Non-pigmented ciliary epithelial cell (primary cell): ENCODE measurements at regions not wholly inside any gene's neighbourhood (a gene's known extent, or its start where the extent isn't known, plus 50 kb on each side); places are given as distances from the start of the nearest gene placed in this dataset.
"Not testable (repeated sequence)": the region's sequence is repeated elsewhere in the genome, so short reads cannot be mapped to it uniquely, and the experiment has no call there.

ENCODE experiments used
- DNase-seq: peaks from one replicate; pipeline ENCODE4 v3.0.0-alpha.2; 2010; ENCODE audit warnings: low read depth

GRCh38 chr9:119917175-119917574, 547.9 kb upstream of the BRINP1 start:
- DNase-seq = no peak

- DNase-seq = no peak
These were observed 537.8 kb upstream of the BRINP1 start for GRCh38 chr9:119907056-119907455.

- DNase-seq = no peak
These were observed 536.5 kb upstream of the BRINP1 start for GRCh38 chr9:119905724-119906123.

- DNase-seq = no peak
These were observed 534.6 kb upstream of the BRINP1 start for GRCh38 chr9:119903851-119904250.

- DNase-seq = no peak
These were observed 533.4 kb upstream of the BRINP1 start for GRCh38 chr9:119902611-119903010.

GRCh38 chr9:119898316-119898715, 529.1 kb upstream of the BRINP1 start:
- DNase-seq = no peak

- DNase-seq = no peak
These were observed 515.2 kb upstream of the BRINP1 start for GRCh38 chr9:119884438-119884837.

GRCh38 chr9:119881898-119882297, 512.7 kb upstream of the BRINP1 start:
- no peak for DNase-seq

- DNase-seq = no peak
These were observed 511.1 kb upstream of the BRINP1 start for GRCh38 chr9:119880361-119880760.

GRCh38 chr9:119877306-119877705, 508.1 kb upstream of the BRINP1 start:
- DNase-seq = no peak

GRCh38 chr9:119873877-119874276, 504.6 kb upstream of the BRINP1 start:
- DNase-seq = no peak

GRCh38 chr9:119870251-119870650, 501.0 kb upstream of the BRINP1 start:
- DNase-seq = not testable (repeated sequence)

GRCh38 chr9:119868694-119869093, 499.5 kb upstream of the BRINP1 start:
- DNase-seq = no peak

GRCh38 chr9:119861842-119862241, 492.6 kb upstream of the BRINP1 start:
- DNase-seq = no peak

GRCh38 chr9:119859128-119859527, 489.9 kb upstream of the BRINP1 start:
- DNase-seq = no peak

GRCh38 chr9:119853126-119853525, 483.9 kb upstream of the BRINP1 start:
- DNase-seq = no peak

- no peak for DNase-seq
These were observed 483.2 kb upstream of the BRINP1 start for GRCh38 chr9:119852390-119852789.

GRCh38 chr9:119844431-119844830, 475.2 kb upstream of the BRINP1 start:
- DNase-seq = no peak

- DNase-seq = no peak
These were observed 471.8 kb upstream of the BRINP1 start for GRCh38 chr9:119841016-119841415.

GRCh38 chr9:119839888-119840287, 470.7 kb upstream of the BRINP1 start:
- DNase-seq = no peak

GRCh38 chr9:119838210-119838609, 469.0 kb upstream of the BRINP1 start:
- no peak for DNase-seq

GRCh38 chr9:119836036-119836435, 466.8 kb upstream of the BRINP1 start:
- DNase-seq = no peak

GRCh38 chr9:119834064-119834620, 464.9 kb upstream of the BRINP1 start:
- no peak for DNase-seq

GRCh38 chr9:119831309-119831708, 462.1 kb upstream of the BRINP1 start:
- no peak for DNase-seq

- DNase-seq = no peak
These were observed 460.5 kb upstream of the BRINP1 start for GRCh38 chr9:119829748-119830147.
